ENCODE measurements at regions not wholly inside any gene's neighbourhood (a gene's known extent, or its start where the extent isn't known, plus 50 kb on each side); places are given as distances from the start of the nearest gene placed in this dataset.

DNA sequence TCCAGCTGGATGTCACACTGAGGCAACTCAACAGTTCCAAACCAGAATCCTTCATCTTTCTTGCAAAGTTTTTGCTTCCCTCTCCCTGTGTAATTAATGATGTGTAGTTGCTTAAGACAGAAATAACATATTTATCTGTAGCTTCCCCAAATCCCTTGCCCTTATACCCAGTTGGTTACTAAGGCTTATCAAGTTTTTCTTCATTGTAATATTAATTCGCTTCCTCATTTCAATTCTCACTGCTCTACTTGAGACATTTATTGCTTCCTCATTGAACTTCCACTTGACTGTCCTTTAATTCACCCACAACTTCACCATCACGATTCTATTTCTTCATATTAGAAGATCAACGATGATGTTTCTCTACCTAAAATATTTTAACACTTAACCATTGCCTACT, 386.6 kb upstream of the CPEB2 start:
- no peaks in the 10 kb centered on the region for H3K4me1 ChIP-seq
- no peak overlapping the region for H3K4me3 ChIP-seq
- H3K9me3 ChIP-seq = no peaks in the 10 kb centered on the region
- no peak for DNase-seq
- intact Hi-C loops (cut with DNase I; ENCODE audit: low total_unique reads) = no loop called here
- no peak overlapping the region for H3K27ac ChIP-seq
- 51 to 68% (median 63%) methylated on average over 3 of the region's 3 CpGs for WGBS, 5 donors
- no peaks in the 10 kb centered on the region for H3K27me3 ChIP-seq (replicated peaks in 1 of 7)
- no peaks in the 10 kb centered on the region for H3K36me3 ChIP-seq
- TF ChIP-seq CTCF (IDR thresholded peaks at IDR 0.05 in 8 of 11, conservative IDR thresholded peaks at IDR 0.05 in 3 of 11) (no peak), POLR2A (IDR thresholded peaks at IDR 0.05) (no peak), POLR2AphosphoS5 (IDR thresholded peaks at IDR 0.05) (no peak)

DNA sequence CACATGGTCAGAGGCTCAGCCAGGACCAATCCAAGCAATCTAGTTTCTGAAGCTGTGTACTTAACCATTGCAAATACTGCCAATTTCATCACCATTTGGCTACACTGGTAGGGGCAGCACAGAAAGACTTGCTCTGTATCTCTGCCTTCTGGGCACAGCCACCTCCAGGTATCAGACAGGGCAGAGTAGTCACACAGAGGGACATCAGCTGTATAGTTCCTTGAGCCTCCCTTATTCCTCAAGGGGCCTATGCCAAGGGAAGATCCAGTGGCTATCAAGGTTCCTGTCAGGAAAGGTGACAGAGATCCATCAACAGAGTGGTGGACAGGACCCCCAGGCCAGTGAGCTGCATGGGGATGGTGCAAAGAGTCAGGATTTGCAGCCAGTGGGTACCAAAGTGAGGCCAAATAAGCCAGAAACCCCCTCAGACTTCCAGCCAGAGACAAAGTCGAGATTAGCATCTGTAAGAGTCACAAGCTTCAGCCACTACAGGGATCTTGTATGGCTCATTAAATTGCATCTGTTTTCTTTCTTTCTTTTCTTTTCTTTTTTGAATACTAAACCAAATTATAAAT, 381.6 kb upstream of the CPEB2 start:
- peaks cover 0 to 9% (median 2%) of the 10 kb centered on the region in 8 donors for H3K9me3 ChIP-seq

GRCh38 chr4:14621731-14622463, 380.4 kb upstream of the CPEB2 start:
- TF ChIP-seq CTCF (IDR thresholded peaks at IDR 0.05 in 8 of 11, conservative IDR thresholded peaks at IDR 0.05 in 3 of 11) (no peak), POLR2A (IDR thresholded peaks at IDR 0.05) (no peak), POLR2AphosphoS5 (IDR thresholded peaks at IDR 0.05) (no peak)
- intact Hi-C loops (cut with DNase I; ENCODE audit: low total_unique reads) = no loop called here
- Histone ChIP-seq H3K36me3 (no peaks in the 10 kb centered on the region), H3K9me3 (peaks cover 0 to 9% (median 2%) of the 10 kb centered on the region in 8 donors), H3K27ac (no peak overlapping the region), H3K27me3 (replicated peaks in 1 of 7) (no peaks in the 10 kb centered on the region), H3K4me3 (no peak overlapping the region), H3K4me1 (no peaks in the 10 kb centered on the region)
- 64 to 82% (median 73%) methylated on average over 7 of the region's 7 CpGs for WGBS, 5 donors
- no peak for DNase-seq

More for the DNA sequence above, 381.6 kb upstream of the CPEB2 start:
- H3K4me3 ChIP-seq = no peak overlapping the region
- no peaks in the 10 kb centered on the region for H3K36me3 ChIP-seq
- TF ChIP-seq POLR2AphosphoS5 (IDR thresholded peaks at IDR 0.05) (no peak), CTCF (IDR thresholded peaks at IDR 0.05 in 8 of 11, conservative IDR thresholded peaks at IDR 0.05 in 3 of 11) (no peak), POLR2A (IDR thresholded peaks at IDR 0.05) (no peak)
- H3K4me1 ChIP-seq = no peaks in the 10 kb centered on the region
- no peak overlapping the region for H3K27ac ChIP-seq
- H3K27me3 ChIP-seq (replicated peaks in 1 of 7) = no peaks in the 10 kb centered on the region
- 50 to 63% (median 58%) methylated on average over 1 of the region's 1 CpG for WGBS, 5 donors
- DNase-seq = no peak
- intact Hi-C loops (cut with DNase I; ENCODE audit: low total_unique reads) = no loop called here

DNA sequence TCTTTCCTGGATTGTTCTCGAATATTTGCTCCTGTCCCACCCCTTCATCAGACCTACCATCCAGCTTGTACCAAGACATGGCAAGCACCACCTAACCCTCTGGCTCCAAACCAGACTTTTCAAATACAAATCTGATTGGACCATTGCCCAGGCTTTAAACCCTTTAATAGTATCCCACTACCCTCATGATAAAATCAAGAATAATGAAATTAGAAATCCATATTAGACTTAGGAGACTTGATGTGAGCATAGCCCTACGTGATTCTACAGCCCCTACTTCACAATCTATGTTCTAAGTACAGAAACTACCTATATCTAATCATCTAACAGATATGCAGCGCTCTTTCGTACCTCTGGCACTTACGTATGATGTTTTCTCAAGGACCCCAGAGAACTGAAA, 375.2 kb upstream of the CPEB2 start:
- Histone ChIP-seq H3K27me3 (replicated peaks in 1 of 7) (no peaks in the 10 kb centered on the region), H3K4me3 (no peak overlapping the region), H3K27ac (no peak overlapping the region), H3K36me3 (no peaks in the 10 kb centered on the region), H3K4me1 (no peaks in the 10 kb centered on the region), H3K9me3 (peaks cover 0 to 9% (median 2%) of the 10 kb centered on the region in 8 donors)
- TF ChIP-seq POLR2AphosphoS5 (IDR thresholded peaks at IDR 0.05) = no peak
- TF ChIP-seq POLR2A (IDR thresholded peaks at IDR 0.05) = no peak
- TF ChIP-seq CTCF (IDR thresholded peaks at IDR 0.05 in 8 of 11, conservative IDR thresholded peaks at IDR 0.05 in 3 of 11) = no peak
- intact Hi-C loops (cut with DNase I; ENCODE audit: low total_unique reads) = no loop called here
- WGBS, 5 donors = 78 to 84% (median 82%) methylated on average over 5 of the region's 5 CpGs
- DNase-seq = no peak

Data from spleen (tissue), 11 donors.